HG02588 (cell line): ENCODE measurements at regions not wholly inside any gene's neighbourhood (a gene's known extent, or its start where the extent isn't known, plus 50 kb on each side); places are given as distances from the start of the nearest gene placed in this dataset.

Experiments
- ATAC-seq: cut with Tn5 transposase; IDR thresholded peaks from one replicate; pipeline ENCODE4 v1.9.1; 2021; ENCODE audit warnings: mild to moderate bottlenecking, moderate library complexity; ENCODE audit not compliant: unreplicated experiment

DNA sequence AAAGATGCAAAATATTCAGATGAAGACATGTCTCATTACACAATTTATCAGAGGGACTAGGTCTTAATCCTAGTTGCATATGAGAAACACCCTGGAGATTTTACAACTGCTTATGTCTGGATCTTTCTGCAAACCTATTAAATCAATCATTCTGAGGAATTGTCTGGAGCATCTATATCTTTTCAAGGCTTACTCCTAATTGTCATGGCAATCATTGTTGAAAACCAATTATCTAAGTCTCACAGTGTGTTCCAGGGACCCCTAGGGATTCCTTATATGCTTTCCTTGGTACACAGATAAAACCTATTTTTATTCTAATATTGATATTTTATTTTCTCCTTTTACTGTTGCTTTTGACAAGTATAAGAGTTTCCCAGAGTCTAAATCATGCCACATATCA, 696.9 kb upstream of the EYS start:
- ATAC-seq: no peak

DNA sequence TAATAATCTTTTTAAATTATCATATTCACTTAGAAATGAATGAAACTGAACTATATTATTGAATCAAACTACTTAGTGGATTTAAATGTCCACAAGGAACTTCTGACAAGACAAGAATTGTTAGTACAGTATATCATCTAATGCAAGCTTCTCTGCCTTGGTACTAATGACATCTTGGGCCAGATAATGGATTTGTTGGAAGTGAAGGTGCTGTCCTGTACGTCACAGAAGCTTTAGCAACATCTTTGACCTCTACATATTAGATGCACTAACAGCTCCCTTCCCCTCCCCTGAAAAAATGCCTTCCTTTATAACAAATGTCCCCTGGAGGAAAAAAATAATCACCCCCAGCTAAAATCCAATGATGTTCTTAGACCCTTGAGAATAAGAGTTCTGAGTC, 695.8 kb upstream of the EYS start:
- no peak for ATAC-seq

DNA sequence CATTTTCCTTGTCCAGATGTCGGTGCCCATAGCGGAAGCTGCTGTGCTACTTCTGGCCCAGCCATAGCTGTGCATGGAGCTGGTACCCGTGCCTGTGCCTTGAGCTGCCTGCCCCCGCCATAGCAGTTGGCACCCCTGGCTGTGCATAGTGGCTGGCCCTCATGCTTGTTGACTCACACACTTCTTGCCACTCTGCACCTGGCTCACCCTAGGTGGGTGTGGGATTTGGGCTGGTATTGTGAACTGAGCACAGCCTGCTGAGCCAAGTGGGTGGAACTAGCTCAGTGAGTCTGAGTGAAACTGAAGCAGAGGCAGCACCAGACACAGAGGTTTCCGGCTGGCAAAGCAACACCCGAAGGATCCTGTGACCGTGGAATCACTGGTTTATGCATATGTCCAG, 689.5 kb upstream of the EYS start:
- no peak for ATAC-seq

DNA sequence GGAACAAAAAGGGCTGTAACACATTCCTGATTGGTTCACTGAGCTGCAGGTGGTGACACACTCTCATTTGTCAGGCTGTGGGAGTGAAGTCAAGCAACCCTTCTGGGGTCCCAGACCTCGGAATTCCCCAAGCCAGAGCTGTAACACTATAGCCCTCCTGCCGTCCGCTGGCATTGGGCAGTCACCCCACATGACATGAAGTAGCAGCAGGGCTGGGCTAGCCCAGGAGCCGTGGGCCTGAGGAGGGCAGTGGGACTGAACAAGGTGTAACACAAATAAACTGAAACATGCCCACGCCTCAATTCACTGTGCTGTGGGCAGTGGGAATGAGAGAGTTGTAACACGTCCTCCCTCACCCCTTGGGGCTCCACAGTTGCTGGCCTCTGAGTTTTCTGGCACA, 689.1 kb upstream of the EYS start:
- ATAC-seq: no peak

DNA sequence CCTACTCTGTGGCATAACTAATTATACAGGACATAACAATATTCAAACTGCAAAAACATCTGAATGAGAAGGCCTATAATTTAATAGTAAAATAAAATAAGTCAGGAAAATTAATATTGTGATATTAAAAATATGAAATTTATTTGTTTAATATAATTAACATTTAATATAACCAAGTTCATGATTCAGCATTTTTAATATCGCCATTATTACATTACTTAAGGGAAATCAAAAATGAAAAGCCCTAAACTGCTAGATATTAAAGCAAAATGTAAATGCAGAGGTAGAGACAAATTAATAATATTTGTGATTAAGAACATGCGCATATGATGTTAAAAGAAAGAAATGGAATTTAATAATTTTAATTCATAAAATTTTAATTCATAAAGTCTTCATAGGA, 683.4 kb upstream of the EYS start:
- ATAC-seq: no peak

DNA sequence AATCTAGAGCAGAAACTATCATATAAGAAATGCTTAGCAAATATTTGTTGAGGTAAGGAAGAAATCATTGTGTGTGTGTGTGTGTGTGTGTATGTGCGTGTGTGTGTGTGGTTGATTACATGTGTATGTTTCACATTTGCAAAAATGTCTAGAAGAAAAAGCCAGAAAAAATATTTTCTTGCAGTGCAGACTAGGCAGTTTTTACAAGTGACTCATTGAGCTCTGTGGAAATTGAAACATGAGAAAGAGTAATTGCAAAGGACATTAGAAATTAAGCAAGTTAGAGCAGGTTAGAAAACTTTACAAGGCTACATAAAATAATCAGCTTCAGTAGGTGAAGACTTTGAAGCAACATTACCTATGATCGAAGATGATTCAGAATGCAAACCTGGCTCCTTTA, 669.0 kb upstream of the EYS start:
- no peak for ATAC-seq

DNA sequence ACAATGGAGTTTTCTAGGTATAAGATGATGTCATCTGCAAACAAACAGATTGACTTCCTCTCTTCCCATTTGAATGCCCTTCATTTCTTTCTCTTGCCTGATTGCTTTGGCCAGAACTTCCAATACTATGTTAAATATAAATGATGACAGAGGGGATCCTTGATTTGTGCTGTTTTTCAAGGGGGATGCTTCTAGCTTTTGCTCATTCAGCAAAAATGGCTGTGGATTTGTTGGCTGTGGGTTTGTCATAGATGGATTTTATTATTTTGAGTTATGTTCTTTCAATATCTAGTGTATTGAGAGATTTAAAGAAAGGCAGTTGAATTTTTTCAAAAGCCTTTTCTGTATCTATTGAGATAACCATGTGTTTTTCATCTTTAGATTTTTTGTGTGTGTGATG, 662.4 kb upstream of the EYS start:
- no peak for ATAC-seq

DNA sequence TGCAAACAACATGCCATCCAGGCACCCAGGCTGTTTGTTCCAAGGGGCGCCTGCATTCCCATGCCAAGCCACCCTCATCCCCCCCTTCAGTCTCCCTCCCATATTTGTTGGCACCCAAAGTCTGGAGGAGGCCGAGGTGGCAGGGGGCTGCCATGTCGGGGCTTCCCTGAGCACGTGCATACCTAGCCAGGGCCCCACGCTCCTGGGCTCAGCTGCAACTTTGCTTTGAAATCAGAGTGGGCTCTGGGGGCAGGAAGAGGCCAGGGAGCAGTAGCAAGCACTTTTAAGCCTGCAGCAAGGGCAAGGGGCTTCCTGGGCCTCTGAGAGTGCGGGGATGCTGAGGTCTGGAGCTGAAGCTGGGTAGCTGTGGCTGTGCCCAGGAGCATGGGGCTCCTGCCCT, 655.9 kb upstream of the EYS start:
- ATAC-seq: no peak

DNA sequence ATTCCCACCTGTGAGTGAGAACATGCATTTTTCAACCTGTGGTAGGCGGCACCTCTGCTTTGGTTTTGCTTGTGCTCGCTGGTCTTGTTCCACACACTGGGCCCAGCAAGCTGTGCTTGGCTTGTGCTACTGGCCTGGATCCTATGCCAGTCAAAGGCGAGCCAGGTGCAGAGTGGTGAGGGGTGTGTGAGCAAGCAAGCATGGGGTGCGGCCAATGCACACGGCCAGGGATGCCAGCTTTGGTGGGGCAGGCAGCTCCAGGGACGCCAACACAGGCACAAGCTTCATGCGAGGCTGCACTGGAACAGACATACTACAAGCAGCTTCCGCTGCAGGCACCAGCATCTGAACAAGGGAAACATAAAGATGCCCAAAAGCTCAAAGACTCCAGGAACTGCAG, 654.9 kb upstream of the EYS start:
- no peak for ATAC-seq

DNA sequence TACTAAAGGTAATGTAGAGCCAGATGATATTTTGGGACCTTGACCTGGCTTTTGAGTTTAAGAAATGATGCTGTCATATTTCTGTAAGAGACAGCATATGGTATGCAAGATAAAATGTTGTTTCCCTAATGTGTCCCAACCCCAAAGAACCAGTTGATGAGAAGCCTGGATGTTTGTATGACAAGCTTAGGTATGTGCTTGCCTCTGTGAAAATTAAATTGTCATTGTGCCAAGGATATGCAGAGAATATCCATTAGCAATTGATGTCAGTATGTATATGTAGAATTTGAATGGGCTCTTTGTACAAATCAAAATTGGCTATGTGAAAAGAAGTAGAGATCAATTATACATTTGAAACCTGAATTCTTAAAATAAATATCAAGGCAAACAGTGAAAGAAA, 650.8 kb upstream of the EYS start:
- ATAC-seq: no peak

DNA sequence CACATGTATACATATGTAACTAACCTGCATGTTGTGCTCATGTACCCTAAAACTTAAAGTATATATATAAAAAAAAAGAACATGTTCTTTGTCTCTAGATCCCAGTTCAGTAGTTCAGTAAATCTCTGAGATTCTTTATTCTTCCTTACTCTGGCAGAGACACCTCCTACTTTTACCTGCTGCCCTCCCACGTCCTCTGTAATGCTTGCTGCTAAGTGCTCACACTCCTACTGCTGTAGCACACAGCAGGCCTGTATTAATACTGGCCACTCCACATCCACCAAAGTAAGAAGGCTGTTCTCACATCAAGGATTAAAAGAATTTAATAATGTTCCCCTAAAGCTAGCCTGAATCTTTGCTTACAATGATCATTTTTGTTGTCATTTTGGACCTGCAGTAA, 648.4 kb upstream of the EYS start:
- ATAC-seq: no peak

DNA sequence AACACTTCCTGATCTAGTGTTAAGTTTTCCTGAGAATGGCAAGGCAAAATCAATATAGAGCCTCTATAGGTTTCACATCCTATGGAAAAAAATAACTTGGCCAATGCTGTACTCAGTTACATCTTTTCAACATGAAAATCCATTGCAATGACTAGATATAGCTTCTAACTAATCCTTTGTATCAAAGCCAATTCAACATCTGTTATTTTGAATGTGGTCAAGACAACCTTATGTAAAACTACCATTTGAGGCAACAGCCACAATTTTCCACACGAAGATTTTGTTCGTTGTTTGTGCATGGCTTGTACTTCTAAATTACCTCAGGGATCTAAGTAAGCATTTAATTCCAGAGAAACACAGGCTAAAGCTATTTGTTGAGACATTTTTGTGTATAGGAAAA, 637.8 kb upstream of the EYS start:
- ATAC-seq: no peak

DNA sequence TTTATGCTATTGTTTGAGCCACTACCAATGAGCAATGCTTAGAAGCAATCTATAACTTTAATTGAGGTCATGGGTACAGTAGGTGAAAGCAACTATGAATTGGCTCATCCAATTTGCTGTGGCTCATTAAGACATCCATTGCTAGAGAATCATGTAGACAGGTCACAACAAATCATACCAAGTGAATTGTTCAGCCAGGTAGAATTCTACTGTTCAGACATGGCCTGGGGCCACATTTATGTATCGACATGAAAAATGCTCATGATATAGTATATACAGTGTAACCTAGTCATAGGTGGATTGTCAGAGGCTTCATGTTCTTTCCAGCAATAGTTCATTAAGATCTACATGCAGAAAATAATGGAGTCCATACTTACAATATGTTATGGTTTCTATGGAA, 633.7 kb upstream of the EYS start:
- ATAC-seq: no peak

DNA sequence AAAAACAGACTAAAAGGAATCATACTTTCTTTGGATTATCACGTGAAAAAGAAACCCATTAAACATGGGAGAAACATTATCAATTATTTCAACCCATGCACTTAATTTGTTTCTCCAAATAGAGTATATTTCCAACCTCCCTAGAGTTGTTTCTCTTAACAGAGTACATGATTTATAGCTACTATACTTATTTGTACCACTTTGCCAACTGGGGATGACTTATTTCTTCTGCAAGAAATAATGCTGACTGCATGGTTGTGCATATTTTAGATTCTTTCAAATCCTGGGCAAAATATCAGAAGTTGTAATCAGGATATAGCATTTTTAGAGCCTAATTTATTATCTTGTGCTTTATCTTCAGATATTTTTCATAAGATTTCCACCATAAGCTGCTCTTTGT, 629.1 kb upstream of the EYS start:
- no peak for ATAC-seq

DNA sequence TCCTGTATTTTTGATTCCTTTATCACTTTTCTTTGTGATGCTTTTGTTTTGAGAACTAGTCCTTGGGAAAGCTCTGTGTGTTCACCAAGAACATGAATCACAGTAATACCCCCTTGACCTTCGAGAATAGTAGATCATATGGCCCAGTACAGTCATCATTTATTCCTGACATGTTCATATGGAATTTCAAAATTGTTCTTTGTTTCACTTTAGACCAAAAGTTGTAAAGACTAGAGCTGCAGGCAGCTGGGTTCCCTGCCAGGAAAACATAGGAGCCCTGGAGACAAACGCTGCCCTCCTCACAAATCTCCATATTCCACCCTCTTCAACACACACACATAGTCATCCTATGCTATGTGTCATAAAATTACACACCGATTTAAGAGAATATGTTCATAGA, 621.2 kb upstream of the EYS start:
- ATAC-seq: no peak

DNA sequence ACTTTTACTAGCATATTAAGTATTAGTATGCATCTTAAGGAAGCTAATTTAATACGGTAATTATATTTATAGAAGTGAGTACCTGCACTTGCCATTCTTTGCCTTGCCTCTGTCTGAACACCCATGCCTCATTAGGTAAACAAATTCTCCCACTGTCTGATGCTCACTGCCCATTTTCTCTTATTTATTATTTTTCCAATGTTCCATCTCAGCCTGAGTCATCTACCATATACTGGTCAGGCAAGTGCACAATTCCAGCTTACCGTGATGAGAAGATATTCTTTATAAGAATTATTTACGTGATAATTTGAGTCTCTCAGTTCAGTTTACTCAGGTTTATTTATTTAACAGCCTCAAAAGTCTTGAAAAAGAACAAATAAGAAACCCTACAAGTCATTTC, 619.2 kb upstream of the EYS start:
- ATAC-seq: no peak

DNA sequence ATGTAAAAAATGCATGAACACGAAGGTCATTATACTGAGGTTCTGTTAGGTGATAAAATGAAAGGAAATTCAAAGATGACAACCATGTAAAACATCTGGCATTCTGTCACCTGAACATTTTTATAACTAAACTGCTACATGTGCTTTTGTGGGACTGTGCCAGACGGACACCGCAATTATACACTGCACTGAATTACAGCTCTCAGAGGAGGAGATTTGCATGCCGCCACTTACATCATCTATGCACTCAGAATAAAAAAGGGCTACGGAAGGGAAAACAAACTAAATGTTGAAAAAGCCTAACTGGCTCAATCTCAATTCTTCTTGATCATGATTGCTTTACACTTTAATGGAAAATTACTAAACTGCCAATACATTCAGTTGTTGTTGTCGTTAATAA, 614.0 kb upstream of the EYS start:
- ATAC-seq: no peak

DNA sequence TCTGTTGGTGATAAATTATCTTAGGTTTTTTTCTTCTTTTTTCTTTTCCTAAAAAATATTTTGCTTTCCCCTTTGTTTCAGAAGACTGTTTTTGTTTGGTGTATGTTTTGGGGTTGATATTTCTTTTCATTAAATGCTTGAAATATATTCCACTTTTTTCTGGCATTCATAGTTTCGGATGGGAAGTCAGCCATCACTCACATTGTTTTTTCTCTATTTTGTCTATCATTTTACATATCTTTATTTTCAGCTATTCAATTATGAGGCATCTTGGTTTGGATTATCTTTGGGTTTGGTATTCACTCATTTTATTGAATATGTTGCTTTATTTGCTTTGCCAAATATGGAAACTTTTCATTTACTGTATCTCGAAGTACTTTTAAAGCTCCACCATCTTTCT, 600.5 kb upstream of the EYS start:
- ATAC-seq: no peak

DNA sequence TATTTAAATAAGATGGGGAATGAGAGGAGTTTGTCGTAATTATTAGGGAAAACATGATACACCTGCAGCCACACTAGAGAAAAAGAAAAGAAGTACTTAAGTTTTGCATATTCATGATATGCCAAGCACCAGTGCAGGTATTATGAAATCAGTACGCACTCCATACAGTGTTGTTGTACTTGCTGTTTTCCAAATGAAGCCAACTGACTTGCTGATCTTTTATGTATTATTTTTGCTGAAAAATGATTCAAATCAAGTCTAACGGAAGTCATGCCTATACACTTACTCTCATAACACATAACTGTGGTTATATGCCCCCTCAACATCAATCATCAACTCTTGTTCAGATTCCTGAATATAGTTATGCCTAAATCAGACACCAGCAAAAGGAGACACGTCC, 584.9 kb upstream of the EYS start:
- no peak for ATAC-seq

DNA sequence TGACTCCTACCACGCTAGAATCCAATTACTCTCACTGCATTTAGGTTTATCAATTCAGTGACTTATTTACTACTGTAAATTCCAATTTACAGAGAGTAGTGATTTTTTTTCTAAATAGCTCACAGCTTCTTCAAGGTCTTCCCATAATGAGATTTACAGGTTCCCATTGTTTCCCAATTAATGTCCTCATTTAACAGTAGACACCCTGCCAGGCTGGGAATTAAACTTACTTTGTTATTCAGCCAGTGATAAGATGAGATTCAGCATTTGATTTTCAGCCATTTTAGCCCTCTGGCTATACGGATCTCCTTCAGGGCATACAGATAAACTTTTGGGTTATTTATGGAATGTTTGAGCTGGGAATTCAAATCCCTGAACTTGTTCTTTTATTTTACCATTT, 582.9 kb upstream of the EYS start:
- ATAC-seq: no peak

DNA sequence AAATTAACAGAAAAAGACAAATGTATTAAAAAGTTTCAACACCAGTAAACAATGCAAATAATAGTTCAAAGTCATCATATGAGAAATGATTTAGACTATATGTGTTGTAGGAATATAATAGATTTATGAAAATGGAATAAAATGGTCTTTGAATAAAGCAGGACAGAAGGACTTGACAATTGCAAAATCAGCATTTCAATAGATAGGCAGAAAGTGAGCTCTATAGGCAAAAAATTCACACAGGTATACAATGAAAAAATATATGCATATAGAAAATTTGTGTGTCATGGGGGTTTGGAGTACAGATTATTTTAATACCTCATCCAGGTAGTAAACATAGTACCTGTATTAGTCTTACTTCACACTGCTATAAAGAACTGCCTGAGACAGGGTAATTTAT, 571.1 kb upstream of the EYS start:
- no peak for ATAC-seq

DNA sequence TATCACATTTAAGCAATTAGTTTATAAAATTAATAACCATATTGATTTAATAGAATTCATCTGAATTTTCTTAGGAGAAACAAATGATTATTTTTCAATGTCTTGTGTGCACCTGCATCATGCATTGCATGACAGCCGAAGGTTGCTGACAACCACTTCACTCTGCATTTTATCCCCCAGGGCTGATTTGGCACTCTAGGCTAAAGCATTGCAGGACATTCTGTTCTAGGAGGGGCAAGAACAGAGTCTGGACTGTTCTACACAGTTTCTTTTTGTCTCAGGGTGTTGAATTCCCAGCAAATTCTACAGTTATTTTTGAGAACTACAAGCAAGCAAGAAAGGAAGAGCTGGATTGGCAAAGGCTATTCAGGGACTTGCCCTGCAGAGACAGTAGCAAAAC, 570.4 kb upstream of the EYS start:
- no peak for ATAC-seq

DNA sequence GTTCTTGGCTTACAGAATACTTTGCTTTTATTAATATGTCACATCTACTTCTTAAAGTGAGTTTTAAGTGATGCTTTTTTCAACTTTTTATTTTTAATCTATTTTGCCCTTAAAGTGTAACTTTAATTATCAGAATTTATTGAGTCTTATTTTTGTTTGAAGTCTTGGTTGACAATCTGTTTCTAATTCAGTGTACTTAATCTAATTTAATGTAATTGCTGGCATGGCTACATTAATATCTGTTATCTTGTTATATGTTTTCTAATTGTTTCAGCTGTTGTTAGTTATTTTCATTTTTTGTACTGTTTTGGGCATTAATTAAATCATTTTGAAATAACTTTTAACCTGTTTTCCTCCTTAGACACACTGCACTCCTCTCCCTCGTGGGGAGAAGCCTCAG, 558.7 kb upstream of the EYS start:
- ATAC-seq: no peak

DNA sequence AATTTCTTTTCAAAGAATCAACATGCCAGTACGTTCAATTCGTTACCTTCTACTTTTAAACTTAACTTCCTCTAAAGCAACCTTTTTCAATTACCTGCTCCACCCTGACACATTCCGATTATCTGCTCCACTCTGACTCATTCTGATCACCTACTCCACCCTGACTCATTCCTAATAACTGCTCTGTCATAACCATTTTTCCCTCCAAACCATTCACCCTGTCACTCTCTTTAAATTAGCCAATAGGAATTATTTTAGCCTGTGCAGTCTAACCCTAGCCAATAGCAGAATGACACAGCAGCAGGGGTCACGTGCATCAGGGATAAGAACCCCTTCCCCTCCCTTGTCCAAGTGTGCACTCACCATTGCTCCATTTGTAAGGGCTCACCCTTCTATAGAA, 557.4 kb upstream of the EYS start:
- ATAC-seq: no peak
